Neural progenitor cell (in vitro differentiated cells): ENCODE measurements at regions not wholly inside any gene's neighbourhood (a gene's known extent, or its start where the extent isn't known, plus 50 kb on each side); places are given as distances from the start of the nearest gene placed in this dataset.

Source experiments
- CTCF ChIP-seq: fragments of 200-600 bp; sonication (generic); IDR thresholded peaks from 2 replicates; pipeline ENCODE4 v1.5.1; 2017; ENCODE audit warnings: antibody characterized with exemption, mild to moderate bottlenecking
- EZH2phosphoT487 ChIP-seq: fragments of 200-600 bp; sonication (generic); IDR thresholded peaks from 2 replicates; pipeline ENCODE4 v1.6.1; 2017; ENCODE audit warnings: antibody characterized with exemption

DNA sequence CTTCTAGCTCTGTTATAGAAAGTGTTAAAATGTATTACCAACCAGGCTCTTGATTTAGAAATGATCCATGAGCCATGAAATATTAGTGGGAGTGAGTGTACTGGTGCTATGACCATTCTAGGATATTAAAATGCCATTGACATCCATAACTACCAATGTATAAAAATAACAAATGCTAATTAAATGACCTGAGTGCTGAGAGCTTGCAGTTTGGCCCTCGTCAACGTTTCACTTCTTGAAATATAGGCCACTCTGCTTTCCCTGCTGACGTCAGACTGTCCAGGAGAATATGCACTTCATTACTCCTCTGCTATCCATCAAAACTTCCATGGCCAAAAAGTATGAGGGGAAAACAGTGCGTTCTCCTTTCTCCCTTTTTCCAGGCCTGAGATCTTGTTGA is 563.1 kb downstream of the METTL15 start:
- no peak for TF ChIP-seq CTCF
- no peak for TF ChIP-seq EZH2phosphoT487
